ENCODE measurements at regions not wholly inside any gene's neighbourhood (a gene's known extent, or its start where the extent isn't known, plus 50 kb on each side); places are given as distances from the start of the nearest gene placed in this dataset.
"Not testable (repeated sequence)": the region's sequence is repeated elsewhere in the genome, so short reads cannot be mapped to it uniquely, and the experiment has no call there.

- CTCF ChIA-PET: no interaction called here
- BruUV-seq (replicated peaks): no TSS peak
Measured at GRCh38 chr13:56615572-56615971, 525.1 kb upstream of the PRR20A start.

DNA sequence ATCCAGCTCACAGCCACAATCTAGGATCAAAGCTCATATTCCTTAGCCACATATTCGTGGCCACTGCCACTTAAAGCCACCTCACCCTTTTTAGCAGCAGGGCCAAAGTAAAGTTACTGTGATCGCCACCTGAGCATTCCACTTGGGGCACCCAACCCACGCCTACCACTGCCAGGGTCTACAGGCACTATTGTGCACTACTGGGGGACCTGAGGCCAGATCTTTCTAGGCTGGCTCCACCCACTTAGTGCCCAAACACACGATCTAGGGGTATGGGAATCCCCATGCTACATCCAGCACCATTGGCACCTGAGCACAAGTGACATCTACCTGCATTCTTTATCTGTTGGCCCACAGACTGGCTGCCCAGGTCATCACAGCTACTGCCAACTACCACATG is 517.9 kb upstream of the PRR20A start:
- Histone ChIP-seq H3K36me3 (ENCODE audit: insufficient read depth, low read length, poor library complexity, severe bottlenecking) (no peaks in the 10 kb centered on the region), H3K4me1 (ENCODE audit: insufficient read depth, low read length, poor library complexity, severe bottlenecking) (no peaks in the 10 kb centered on the region), H3K27ac (ENCODE audit: low read depth, low read length, poor library complexity, severe bottlenecking) (no peak overlapping the region), H3K9me3 (ENCODE audit: low read depth, low read length, poor library complexity, severe bottlenecking) (peaks cover 10% of the 10 kb centered on the region), H3K27me3 (replicated peaks; ENCODE audit: insufficient read depth, low read depth, low read length, poor library complexity) (no peaks in the 10 kb centered on the region), H3K4me3 (ENCODE audit: low read depth, low read length, poor library complexity, severe bottlenecking) (no peak overlapping the region)
- DNase-seq (ENCODE audit: low spot score): no peak
- no TSS peak for BruUV-seq (replicated peaks)
- TF ChIP-seq, protein P1, sequence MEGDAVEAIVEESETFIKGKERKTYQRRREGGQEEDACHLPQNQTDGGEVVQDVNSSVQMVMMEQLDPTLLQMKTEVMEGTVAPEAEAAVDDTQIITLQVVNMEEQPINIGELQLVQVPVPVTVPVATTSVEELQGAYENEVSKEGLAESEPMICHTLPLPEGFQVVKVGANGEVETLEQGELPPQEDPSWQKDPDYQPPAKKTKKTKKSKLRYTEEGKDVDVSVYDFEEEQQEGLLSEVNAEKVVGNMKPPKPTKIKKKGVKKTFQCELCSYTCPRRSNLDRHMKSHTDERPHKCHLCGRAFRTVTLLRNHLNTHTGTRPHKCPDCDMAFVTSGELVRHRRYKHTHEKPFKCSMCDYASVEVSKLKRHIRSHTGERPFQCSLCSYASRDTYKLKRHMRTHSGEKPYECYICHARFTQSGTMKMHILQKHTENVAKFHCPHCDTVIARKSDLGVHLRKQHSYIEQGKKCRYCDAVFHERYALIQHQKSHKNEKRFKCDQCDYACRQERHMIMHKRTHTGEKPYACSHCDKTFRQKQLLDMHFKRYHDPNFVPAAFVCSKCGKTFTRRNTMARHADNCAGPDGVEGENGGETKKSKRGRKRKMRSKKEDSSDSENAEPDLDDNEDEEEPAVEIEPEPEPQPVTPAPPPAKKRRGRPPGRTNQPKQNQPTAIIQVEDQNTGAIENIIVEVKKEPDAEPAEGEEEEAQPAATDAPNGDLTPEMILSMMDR (conservative IDR thresholded peaks at IDR 0.05; ENCODE audit: low read depth, low read length): no peak
- TF ChIP-seq EZH2 (IDR thresholded peaks at IDR 0.05; ENCODE audit: borderline replicate concordance, low read depth, low read length, poor library complexity, severe bottlenecking): no peak
- CTCF ChIA-PET: no interaction called here
- intact Hi-C loops (cut with micrococcal nuclease; ENCODE audit: unreplicated experiment): no loop called here
- POLR2A ChIA-PET (ENCODE audit: low non-redundant PET): no interaction called here

More at GRCh38 chr13:56615572-56615971, 525.1 kb upstream of the PRR20A start:
- POLR2A ChIA-PET (ENCODE audit: low non-redundant PET): no interaction called here
- Histone ChIP-seq H3K36me3 (ENCODE audit: insufficient read depth, low read length, poor library complexity, severe bottlenecking) (no peaks in the 10 kb centered on the region), H3K9me3 (ENCODE audit: low read depth, low read length, poor library complexity, severe bottlenecking) (no peaks in the 10 kb centered on the region), H3K27me3 (replicated peaks; ENCODE audit: insufficient read depth, low read depth, low read length, poor library complexity) (no peaks in the 10 kb centered on the region), H3K27ac (ENCODE audit: low read depth, low read length, poor library complexity, severe bottlenecking) (no peak overlapping the region), H3K4me3 (ENCODE audit: low read depth, low read length, poor library complexity, severe bottlenecking) (no peak overlapping the region), H3K4me1 (ENCODE audit: insufficient read depth, low read length, poor library complexity, severe bottlenecking) (no peaks in the 10 kb centered on the region)
- TF ChIP-seq, protein P1 (conservative IDR thresholded peaks at IDR 0.05; ENCODE audit: low read depth, low read length): no peak
- TF ChIP-seq EZH2 (IDR thresholded peaks at IDR 0.05; ENCODE audit: borderline replicate concordance, low read depth, low read length, poor library complexity, severe bottlenecking): no peak
- intact Hi-C loops (cut with micrococcal nuclease; ENCODE audit: unreplicated experiment): no loop called here
- no peak for DNase-seq (ENCODE audit: low spot score)

DNA sequence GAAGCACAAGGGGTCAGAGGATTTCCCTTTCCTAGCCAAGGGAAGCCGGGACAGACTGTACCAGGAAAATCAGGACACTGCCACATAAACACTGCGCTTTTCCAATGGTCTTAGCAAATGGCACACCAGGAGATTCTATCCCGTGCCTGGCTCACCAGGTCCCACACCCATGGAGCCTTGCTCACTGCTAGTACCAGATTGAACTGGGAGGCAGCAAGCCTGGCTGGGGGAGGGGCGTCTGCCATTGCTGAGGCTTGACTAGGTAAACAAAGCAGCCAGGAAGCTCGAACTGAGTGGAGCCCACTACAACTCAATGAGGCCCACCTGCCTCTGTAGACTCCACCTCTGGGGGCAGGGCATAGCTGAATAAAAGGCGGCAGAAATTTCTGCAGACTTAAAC is 511.8 kb upstream of the PRR20A start:
- H3K27ac ChIP-seq (ENCODE audit: low read depth, low read length, poor library complexity, severe bottlenecking); POLR2A ChIA-PET (ENCODE audit: low non-redundant PET); CTCF ChIA-PET; H3K27me3 ChIP-seq (replicated peaks; ENCODE audit: insufficient read depth, low read depth, low read length, poor library complexity); BruUV-seq (replicated peaks); DNase-seq (ENCODE audit: low spot score); H3K36me3 ChIP-seq (ENCODE audit: insufficient read depth, low read length, poor library complexity, severe bottlenecking); H3K4me3 ChIP-seq (ENCODE audit: low read depth, low read length, poor library complexity, severe bottlenecking); H3K4me1 ChIP-seq (ENCODE audit: insufficient read depth, low read length, poor library complexity, severe bottlenecking); intact Hi-C loops (cut with micrococcal nuclease; ENCODE audit: unreplicated experiment); H3K9me3 ChIP-seq (ENCODE audit: low read depth, low read length, poor library complexity, severe bottlenecking): not testable (repeated sequence)

- H3K27me3 ChIP-seq (replicated peaks; ENCODE audit: insufficient read depth, low read depth, low read length, poor library complexity); H3K4me1 ChIP-seq (ENCODE audit: insufficient read depth, low read length, poor library complexity, severe bottlenecking); H3K4me3 ChIP-seq (ENCODE audit: low read depth, low read length, poor library complexity, severe bottlenecking); POLR2A ChIA-PET (ENCODE audit: low non-redundant PET); BruUV-seq (replicated peaks); H3K36me3 ChIP-seq (ENCODE audit: insufficient read depth, low read length, poor library complexity, severe bottlenecking); CTCF ChIA-PET; H3K27ac ChIP-seq (ENCODE audit: low read depth, low read length, poor library complexity, severe bottlenecking); DNase-seq (ENCODE audit: low spot score); H3K9me3 ChIP-seq (ENCODE audit: low read depth, low read length, poor library complexity, severe bottlenecking); intact Hi-C loops (cut with micrococcal nuclease; ENCODE audit: unreplicated experiment): not testable (repeated sequence)
Measured at GRCh38 chr13:56631060-56631459, 509.7 kb upstream of the PRR20A start.
